Activated CD8-positive, alpha-beta T cell treated with anti-CD3 and anti-CD28 coated beads for 36 hours (primary cell): ENCODE measurements at regions not wholly inside any gene's neighbourhood (a gene's known extent, or its start where the extent isn't known, plus 50 kb on each side); places are given as distances from the start of the nearest gene placed in this dataset.
"Not testable (repeated sequence)": the region's sequence is repeated elsewhere in the genome, so short reads cannot be mapped to it uniquely, and the experiment has no call there.

ENCODE experiments used
- ATAC-seq: fragments of 200-7000 bp; cut with Tn5 transposase; one replicate; pipeline ENCODE4 v1.10.0; 2021; ENCODE audit warnings: mild to moderate bottlenecking, moderate library complexity
- CTCF ChIA-PET: fragments of 350-600 bp; sonication (Branson Sonifier 250); formaldehyde crosslinking; loops from one replicate; lab custom pipeline; 2021; ENCODE audit warnings: antibody characterized with exemption; lab: Charles Lee
- POLR2A ChIA-PET: fragments of 350-600 bp; sonication (Branson Sonifier 250); formaldehyde crosslinking; loops from one replicate; lab custom pipeline; 2021; ENCODE audit warnings: antibody characterized with exemption; lab: Charles Lee
- DNase-seq: peaks from one replicate; pipeline ENCODE4 v3.0.0-alpha.2; 2020
- H3K27ac Mint-ChIP-seq: one replicate; pipeline ENCODE4 v1.8.0; 2021; ENCODE audit warnings: mild to moderate bottlenecking, mixed read lengths
- H3K27me3 Mint-ChIP-seq: one replicate; pipeline ENCODE4 v1.8.0; 2021; ENCODE audit warnings: mixed read lengths
- H3K36me3 Mint-ChIP-seq: one replicate; pipeline ENCODE4 v1.8.0; 2021; ENCODE audit warnings: low read depth, mixed read lengths
- H3K4me1 Mint-ChIP-seq: one replicate; pipeline ENCODE4 v1.8.0; 2021; ENCODE audit warnings: low read depth, mixed read lengths
- H3K4me3 Mint-ChIP-seq: one replicate; pipeline ENCODE4 v1.8.0; 2021; ENCODE audit warnings: mild to moderate bottlenecking, moderate library complexity, mixed read lengths
- H3K9me3 Mint-ChIP-seq: one replicate; pipeline ENCODE4 v1.8.0; 2021; ENCODE audit warnings: mixed read lengths
- CTCF ChIP-seq: fragments of 200-600 bp; IDR thresholded peaks from one replicate; pipeline ENCODE4 v1.8.0; 2022; ENCODE audit warnings: antibody characterized with exemption, mild to moderate bottlenecking
- intact Hi-C: fragments of 100-400 bp; cut with micrococcal nuclease; formaldehyde crosslinking; loops from one replicate; pipeline ENCODE4 v1.10.0; 2022

- intact Hi-C loops, result no loop called here
- Mint-ChIP-seq H3K9me3 (no peaks in the 10 kb centered on the region), H3K4me1 (no peaks in the 10 kb centered on the region), H3K36me3 (no peaks in the 10 kb centered on the region), H3K27ac (no peak overlapping the region), H3K4me3 (no peak overlapping the region), H3K27me3 (peaks cover 8% of the 10 kb centered on the region)
- no peak for TF ChIP-seq CTCF
- DNase-seq (no peak), ATAC-seq (no peak)
- ChIA-PET POLR2A (no interaction called here), CTCF (no interaction called here)
Observed at GRCh38 chr10:33871061-33871956, 536.8 kb upstream of the NRP1 start.

DNA sequence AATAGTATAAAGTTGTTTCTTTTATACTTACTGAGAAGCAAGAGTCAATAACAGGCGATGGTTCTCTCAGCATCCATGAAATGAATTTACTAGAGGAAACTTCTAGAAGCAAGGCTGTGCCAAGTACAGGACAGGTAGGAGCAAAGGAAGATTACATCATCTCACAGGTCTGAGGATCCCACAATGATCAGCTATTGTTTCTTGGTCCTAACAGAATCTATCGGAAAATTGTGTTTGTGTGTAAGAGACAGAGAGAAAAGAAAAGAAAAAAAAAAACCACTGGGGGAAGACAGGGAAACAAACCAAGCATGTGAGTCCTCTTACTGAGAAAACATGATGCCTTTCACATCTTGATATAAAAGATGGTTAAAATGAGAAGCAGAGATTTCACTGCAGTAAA lies 535.0 kb upstream of the NRP1 start:
- intact Hi-C loops, result no loop called here
- Mint-ChIP-seq H3K27me3 (peaks cover 8% of the 10 kb centered on the region), H3K9me3 (no peaks in the 10 kb centered on the region), H3K4me3 (no peak overlapping the region), H3K27ac (no peak overlapping the region), H3K4me1 (no peaks in the 10 kb centered on the region), H3K36me3 (no peaks in the 10 kb centered on the region)
- TF ChIP-seq CTCF, result no peak
- ChIA-PET CTCF (interaction anchor here (0.7 kb wide), 1 partner anchor 14 kb away, joined by 3 read pairs; no protein-coding TSS in a partner anchor), POLR2A (no interaction called here)
- DNase-seq (no peak), ATAC-seq (no peak)

- ChIA-PET CTCF (no interaction called here), POLR2A (no interaction called here)
- no peak for TF ChIP-seq CTCF
- Mint-ChIP-seq H3K9me3 (no peaks in the 10 kb centered on the region), H3K27ac (no peak overlapping the region), H3K27me3 (peaks cover 8% of the 10 kb centered on the region), H3K4me1 (no peaks in the 10 kb centered on the region), H3K4me3 (no peak overlapping the region), H3K36me3 (no peaks in the 10 kb centered on the region)
- DNase-seq (no peak), ATAC-seq (no peak)
- intact Hi-C loops, result no loop called here
Observed at GRCh38 chr10:33869028-33869427, 534.6 kb upstream of the NRP1 start.

GRCh38 chr10:33867199-33867789 lies 532.8 kb upstream of the NRP1 start:
- ATAC-seq, H3K4me3 Mint-ChIP-seq, H3K9me3 Mint-ChIP-seq, DNase-seq, H3K27me3 Mint-ChIP-seq, H3K4me1 Mint-ChIP-seq, H3K36me3 Mint-ChIP-seq, POLR2A ChIA-PET, H3K27ac Mint-ChIP-seq, intact Hi-C loops: not testable (repeated sequence)
- CTCF ChIA-PET, result interaction anchor here (0.6 kb wide), 1 partner anchor 57 kb away, joined by 3 read pairs; no protein-coding TSS in a partner anchor

- ChIA-PET CTCF (no interaction called here), POLR2A (no interaction called here)
- Mint-ChIP-seq H3K27ac (no peak overlapping the region), H3K36me3 (no peaks in the 10 kb centered on the region), H3K9me3 (no peaks in the 10 kb centered on the region), H3K4me3 (no peak overlapping the region), H3K27me3 (no peaks in the 10 kb centered on the region), H3K4me1 (no peaks in the 10 kb centered on the region)
- intact Hi-C loops, result no loop called here
- DNase-seq, result no peak
- ATAC-seq, result no peak
- no peak for TF ChIP-seq CTCF
Observed at GRCh38 chr10:33863352-33863751, 528.9 kb upstream of the NRP1 start.
